Ascending aorta (tissue), 2 donors: ENCODE measurements at regions not wholly inside any gene's neighbourhood (a gene's known extent, or its start where the extent isn't known, plus 50 kb on each side); places are given as distances from the start of the nearest gene placed in this dataset.

Source experiments
- DNase-seq, 2 donors: peaks; one replicate each; pipeline ENCODE4 v3.0.0-alpha.2; 2019; ENCODE audit warnings: low spot score in 2 of 2
- H3K27ac ChIP-seq, 2 donors: fragments of 200-600 bp; sonication (generic); one replicate each; pipeline ENCODE4 v1.5.1; 2016 to 2017; ENCODE audit warnings: mild to moderate bottlenecking in 1 of 2
- H3K27me3 ChIP-seq: fragments of 200-600 bp; sonication (generic); one replicate; pipeline ENCODE4 v1.5.1; 2017
- H3K36me3 ChIP-seq, 2 donors: fragments of 200-600 bp; sonication (generic); one replicate each; pipeline ENCODE4 v1.5.1; 2016
- H3K4me1 ChIP-seq, 2 donors: fragments of 200-600 bp; sonication (generic); one replicate each; pipeline ENCODE4 v1.5.1; 2016 to 2017; ENCODE audit warnings: mild to moderate bottlenecking in 1 of 2
- H3K4me3 ChIP-seq, 2 donors: fragments of 200-600 bp; sonication (generic); one replicate each; pipeline ENCODE4 v1.5.1; 2016 to 2017; ENCODE audit warnings: mild to moderate bottlenecking in 1 of 2
- H3K9me3 ChIP-seq, 2 donors: fragments of 200-600 bp; sonication (generic); one replicate each; pipeline ENCODE4 v1.5.1; 2016
- intact Hi-C: fragments of 100-400 bp; cut with DNase I; formaldehyde crosslinking; loops from one replicate; pipeline ENCODE4 v1.15.1; 2023
- TF ChIP-seq, protein P1 (sequence below), 3 experiments: fragments of 200-600 bp in 2 of 3; fragments of 450-650 bp in 1 of 3; sonication (generic) in 2 of 3; IDR thresholded peaks; one replicate each; pipeline ENCODE4 v1.5.1; 2016 to 2019; ENCODE audit warnings: antibody characterized with exemption in 3 of 3, mild to moderate bottlenecking in 1 of 3, moderate library complexity in 1 of 3

DNA sequence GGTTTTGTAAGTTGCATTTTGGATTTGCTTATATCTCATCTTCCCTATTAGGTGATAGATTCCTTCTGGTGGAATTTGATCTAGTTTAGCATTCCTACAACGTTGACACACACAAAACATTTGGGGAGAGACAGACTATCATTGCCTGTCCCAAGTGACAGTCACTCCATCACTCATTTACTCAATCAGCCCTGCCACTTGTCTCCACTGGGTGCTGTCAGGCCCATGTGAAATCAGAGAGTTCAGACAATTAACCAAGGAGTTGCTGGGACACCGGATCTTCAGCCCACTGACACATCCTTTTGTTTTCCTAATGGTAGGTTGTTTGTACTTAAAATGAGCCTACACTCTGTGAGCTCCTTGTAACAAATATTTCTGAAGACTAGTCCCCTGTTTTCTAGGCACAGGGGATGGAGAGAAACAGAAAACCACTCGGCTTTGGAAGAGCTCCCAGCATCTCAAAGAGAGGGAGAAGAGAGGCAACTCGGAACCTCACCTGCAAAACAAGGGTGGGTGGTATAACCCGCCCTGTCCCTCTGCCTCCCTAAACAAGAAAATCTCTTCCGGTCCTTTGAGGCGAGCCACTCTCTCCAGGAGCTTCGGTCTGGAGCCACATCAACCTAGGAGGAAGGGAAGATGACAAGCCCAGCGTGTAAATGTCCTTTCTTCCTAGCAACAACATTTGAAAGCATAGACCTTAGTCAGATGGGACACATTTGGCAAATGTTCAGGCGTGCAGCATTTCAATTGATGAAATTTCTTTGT lies 440.9 kb upstream of the KLF12 start:
- peak overlapping the region; percentile 62 to 63 for H3K4me3 ChIP-seq
- H3K9me3 ChIP-seq = no peaks in the 10 kb centered on the region
- no peak overlapping the region for H3K27ac ChIP-seq
- no peaks in the 10 kb centered on the region for H3K36me3 ChIP-seq
- no peak for DNase-seq
- TF ChIP-seq, protein P1, sequence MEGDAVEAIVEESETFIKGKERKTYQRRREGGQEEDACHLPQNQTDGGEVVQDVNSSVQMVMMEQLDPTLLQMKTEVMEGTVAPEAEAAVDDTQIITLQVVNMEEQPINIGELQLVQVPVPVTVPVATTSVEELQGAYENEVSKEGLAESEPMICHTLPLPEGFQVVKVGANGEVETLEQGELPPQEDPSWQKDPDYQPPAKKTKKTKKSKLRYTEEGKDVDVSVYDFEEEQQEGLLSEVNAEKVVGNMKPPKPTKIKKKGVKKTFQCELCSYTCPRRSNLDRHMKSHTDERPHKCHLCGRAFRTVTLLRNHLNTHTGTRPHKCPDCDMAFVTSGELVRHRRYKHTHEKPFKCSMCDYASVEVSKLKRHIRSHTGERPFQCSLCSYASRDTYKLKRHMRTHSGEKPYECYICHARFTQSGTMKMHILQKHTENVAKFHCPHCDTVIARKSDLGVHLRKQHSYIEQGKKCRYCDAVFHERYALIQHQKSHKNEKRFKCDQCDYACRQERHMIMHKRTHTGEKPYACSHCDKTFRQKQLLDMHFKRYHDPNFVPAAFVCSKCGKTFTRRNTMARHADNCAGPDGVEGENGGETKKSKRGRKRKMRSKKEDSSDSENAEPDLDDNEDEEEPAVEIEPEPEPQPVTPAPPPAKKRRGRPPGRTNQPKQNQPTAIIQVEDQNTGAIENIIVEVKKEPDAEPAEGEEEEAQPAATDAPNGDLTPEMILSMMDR (IDR thresholded peaks at IDR 0.05) = no peak
- peaks cover 0 to 2% of the 10 kb centered on the region in 2 donors for H3K4me1 ChIP-seq
- intact Hi-C loops = no loop called here
- H3K27me3 ChIP-seq = no peaks in the 10 kb centered on the region

DNA sequence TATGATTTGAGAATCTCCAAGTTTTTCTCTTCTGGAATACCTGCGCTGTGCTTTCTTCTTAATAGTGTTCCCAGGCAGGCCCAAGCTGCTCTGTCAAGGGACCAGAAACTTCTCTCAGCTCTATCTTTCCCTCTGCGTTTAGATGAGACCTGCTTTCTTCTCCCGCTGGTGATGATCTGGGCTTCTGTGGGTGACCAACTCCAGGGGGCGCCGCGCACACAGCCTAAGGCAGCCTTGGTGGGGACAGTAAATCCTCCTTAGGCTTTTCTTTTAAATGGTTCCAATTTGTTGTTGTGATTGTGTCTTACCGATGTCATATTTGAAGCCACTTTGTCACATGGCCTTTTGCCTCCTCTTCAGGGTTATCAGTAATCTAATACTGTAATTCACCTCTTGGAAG lies 439.4 kb upstream of the KLF12 start:
- DNase-seq = no peak
- Histone ChIP-seq H3K27ac (no peak overlapping the region), H3K27me3 (no peaks in the 10 kb centered on the region), H3K4me1 (peaks cover 0 to 2% of the 10 kb centered on the region in 2 donors), H3K36me3 (no peaks in the 10 kb centered on the region), H3K9me3 (no peaks in the 10 kb centered on the region), H3K4me3 (no peak overlapping the region)
- intact Hi-C loops = no loop called here
- TF ChIP-seq, protein P1 (IDR thresholded peaks at IDR 0.05) = peak in 1 of 3 experiments; percentile 4

DNA sequence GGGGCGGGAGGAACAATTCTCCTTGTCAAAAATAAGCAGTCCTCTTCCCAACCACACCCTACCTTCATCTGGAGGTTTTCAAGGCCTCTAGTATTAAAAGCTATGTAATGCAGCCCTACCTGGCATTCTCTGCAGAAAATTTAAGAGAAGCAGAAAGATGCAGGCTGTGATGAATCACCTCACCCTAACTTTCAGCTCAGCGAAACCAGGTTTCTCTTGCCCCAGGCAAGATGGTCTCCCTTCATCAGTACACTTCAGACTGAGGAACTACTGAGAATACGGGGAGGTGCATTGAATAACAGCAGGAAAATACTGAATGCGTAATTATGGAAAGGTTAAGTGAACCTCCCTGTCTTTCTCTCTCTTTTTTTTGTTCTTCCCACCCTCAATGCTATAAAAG lies 437.6 kb upstream of the KLF12 start:
- Histone ChIP-seq H3K36me3 (no peaks in the 10 kb centered on the region), H3K4me3 (no peak overlapping the region)
- intact Hi-C loops = no loop called here

GRCh38 chr13:74570834-74571233 lies 436.6 kb upstream of the KLF12 start:
- TF ChIP-seq, protein P1 (IDR thresholded peaks at IDR 0.05) = no peak
- DNase-seq = no peak
- H3K4me1 ChIP-seq = no peaks in the 10 kb centered on the region
- H3K27me3 ChIP-seq = no peaks in the 10 kb centered on the region
- H3K36me3 ChIP-seq = no peaks in the 10 kb centered on the region
- intact Hi-C loops = no loop called here
- no peaks in the 10 kb centered on the region for H3K9me3 ChIP-seq
- no peak overlapping the region for H3K27ac ChIP-seq
- H3K4me3 ChIP-seq = no peak overlapping the region

More for the DNA sequence above, 437.6 kb upstream of the KLF12 start:
- Histone ChIP-seq H3K4me1 (peaks cover 0 to 2% of the 10 kb centered on the region in 2 donors), H3K9me3 (no peaks in the 10 kb centered on the region), H3K27ac (no peak overlapping the region), H3K27me3 (no peaks in the 10 kb centered on the region)
- no peak for DNase-seq
- TF ChIP-seq, protein P1 (IDR thresholded peaks at IDR 0.05) = no peak

- intact Hi-C loops = no loop called here
Observed at GRCh38 chr13:74570046-74570445, 435.8 kb upstream of the KLF12 start.

More at GRCh38 chr13:74570046-74570445, 435.8 kb upstream of the KLF12 start:
- no peak overlapping the region for H3K27ac ChIP-seq
- DNase-seq = no peak
- H3K36me3 ChIP-seq = no peaks in the 10 kb centered on the region
- H3K9me3 ChIP-seq = no peaks in the 10 kb centered on the region
- H3K4me1 ChIP-seq = no peaks in the 10 kb centered on the region
- TF ChIP-seq, protein P1 (IDR thresholded peaks at IDR 0.05) = no peak
- H3K27me3 ChIP-seq = no peaks in the 10 kb centered on the region
- H3K4me3 ChIP-seq = no peak overlapping the region
